ENCODE measurements at regions not wholly inside any gene's neighbourhood (a gene's known extent, or its start where the extent isn't known, plus 50 kb on each side); places are given as distances from the start of the nearest gene placed in this dataset.

GRCh38 chr7:67550801-67551436, 554.3 kb downstream of the TYW1 start:
- Histone ChIP-seq H3K9me3 (ENCODE audit: control insufficient read depth, insufficient read depth, low read length) (peaks cover 6% of the 10 kb centered on the region), H3K4me1 (ENCODE audit: control insufficient read depth, insufficient read depth, low read length) (no peaks in the 10 kb centered on the region), H3K27me3 (ENCODE audit: control insufficient read depth, insufficient read depth, low read length) (no peaks in the 10 kb centered on the region), H3K36me3 (ENCODE audit: control insufficient read depth, insufficient read depth, low read length) (no peaks in the 10 kb centered on the region), H3K4me3 (ENCODE audit: low read length) (no peak overlapping the region), H3K27ac (ENCODE audit: low read length) (no peak overlapping the region)
- TF ChIP-seq CTCF (IDR thresholded peaks at IDR 0.05): no peak
- intact Hi-C loops (cut with micrococcal nuclease): no loop called here
- ATAC-seq: no peak
- 93% methylated on average over 13 of the region's 13 CpGs for WGBS (ENCODE audit: insufficient coverage)
- H3K4me1 Mint-ChIP-seq: no peaks in the 10 kb centered on the region
- no peaks in the 10 kb centered on the region for H3K27me3 Mint-ChIP-seq (ENCODE audit: low read depth in 2 of 2)
- no peaks in the 10 kb centered on the region for H3K36me3 Mint-ChIP-seq
- H3K4me3 Mint-ChIP-seq: no peak overlapping the region
- DNase-seq: no peak
- no peak overlapping the region for H3K27ac Mint-ChIP-seq
- peaks cover 2 to 14% of the 10 kb centered on the region in 2 donors for H3K9me3 Mint-ChIP-seq

GRCh38 chr7:67552738-67553137, 556.1 kb downstream of the TYW1 start:
- WGBS (ENCODE audit: insufficient coverage): 86% methylated on average over 4 of the region's 5 CpGs
- Histone ChIP-seq H3K27ac (ENCODE audit: low read length) (no peak overlapping the region), H3K36me3 (ENCODE audit: control insufficient read depth, insufficient read depth, low read length) (no peaks in the 10 kb centered on the region), H3K9me3 (ENCODE audit: control insufficient read depth, insufficient read depth, low read length) (peaks cover 6% of the 10 kb centered on the region), H3K27me3 (ENCODE audit: control insufficient read depth, insufficient read depth, low read length) (no peaks in the 10 kb centered on the region), H3K4me3 (ENCODE audit: low read length) (no peak overlapping the region), H3K4me1 (ENCODE audit: control insufficient read depth, insufficient read depth, low read length) (no peaks in the 10 kb centered on the region)
- TF ChIP-seq CTCF (IDR thresholded peaks at IDR 0.05): no peak
- H3K27ac Mint-ChIP-seq: no peak overlapping the region
- intact Hi-C loops (cut with micrococcal nuclease): no loop called here
- H3K4me3 Mint-ChIP-seq: no peak overlapping the region
- peaks cover 2 to 14% of the 10 kb centered on the region in 2 donors for H3K9me3 Mint-ChIP-seq
- no peak for DNase-seq
- no peaks in the 10 kb centered on the region for H3K36me3 Mint-ChIP-seq
- no peaks in the 10 kb centered on the region for H3K27me3 Mint-ChIP-seq (ENCODE audit: low read depth in 2 of 2)
- H3K4me1 Mint-ChIP-seq: no peaks in the 10 kb centered on the region
- ATAC-seq: no peak

GRCh38 chr7:67553378-67553777, 556.7 kb downstream of the TYW1 start:
- Mint-ChIP-seq H3K27me3 (ENCODE audit: low read depth in 2 of 2) (no peaks in the 10 kb centered on the region), H3K9me3 (peaks cover 1 to 13% of the 10 kb centered on the region in 2 donors), H3K27ac (no peak overlapping the region), H3K4me3 (no peak overlapping the region), H3K36me3 (no peaks in the 10 kb centered on the region), H3K4me1 (no peaks in the 10 kb centered on the region)
- DNase-seq (no peak), ATAC-seq (no peak)
- peaks cover 6% of the 10 kb centered on the region for H3K9me3 ChIP-seq (ENCODE audit: control insufficient read depth, insufficient read depth, low read length)
- H3K27ac ChIP-seq (ENCODE audit: low read length): no peak overlapping the region
- H3K4me3 ChIP-seq (ENCODE audit: low read length): no peak overlapping the region
- no peaks in the 10 kb centered on the region for H3K4me1 ChIP-seq (ENCODE audit: control insufficient read depth, insufficient read depth, low read length)
- no peak for TF ChIP-seq CTCF (IDR thresholded peaks at IDR 0.05)
- no peaks in the 10 kb centered on the region for H3K27me3 ChIP-seq (ENCODE audit: control insufficient read depth, insufficient read depth, low read length)
- no peaks in the 10 kb centered on the region for H3K36me3 ChIP-seq (ENCODE audit: control insufficient read depth, insufficient read depth, low read length)
- intact Hi-C loops (cut with micrococcal nuclease): no loop called here
- 85% methylated on average over 5 of the region's 5 CpGs for WGBS (ENCODE audit: insufficient coverage)

- Histone ChIP-seq H3K27me3 (ENCODE audit: control insufficient read depth, insufficient read depth, low read length) (no peaks in the 10 kb centered on the region), H3K9me3 (ENCODE audit: control insufficient read depth, insufficient read depth, low read length) (peaks cover 3% of the 10 kb centered on the region), H3K4me1 (ENCODE audit: control insufficient read depth, insufficient read depth, low read length) (no peaks in the 10 kb centered on the region), H3K36me3 (ENCODE audit: control insufficient read depth, insufficient read depth, low read length) (no peaks in the 10 kb centered on the region), H3K4me3 (ENCODE audit: low read length) (no peak overlapping the region), H3K27ac (ENCODE audit: low read length) (no peak overlapping the region)
- H3K36me3 Mint-ChIP-seq: no peaks in the 10 kb centered on the region
- TF ChIP-seq CTCF (IDR thresholded peaks at IDR 0.05): no peak
- intact Hi-C loops (cut with micrococcal nuclease): no loop called here
- H3K27me3 Mint-ChIP-seq (ENCODE audit: low read depth in 2 of 2): no peaks in the 10 kb centered on the region
- DNase-seq (no peak), ATAC-seq (no peak)
- H3K9me3 Mint-ChIP-seq: peaks cover 6 to 18% of the 10 kb centered on the region in 2 donors
- H3K4me1 Mint-ChIP-seq: no peaks in the 10 kb centered on the region
- no peak overlapping the region for H3K4me3 Mint-ChIP-seq
- H3K27ac Mint-ChIP-seq: no peak overlapping the region
- WGBS (ENCODE audit: insufficient coverage): 92% methylated on average over 4 of the region's 6 CpGs
Observed at GRCh38 chr7:67554986-67555385, 558.4 kb downstream of the TYW1 start.

Data from natural killer cell (primary cell).